ENCODE measurements at regions not wholly inside any gene's neighbourhood (a gene's known extent, or its start where the extent isn't known, plus 50 kb on each side); places are given as distances from the start of the nearest gene placed in this dataset.

- DNase-seq = no peak
Observed at GRCh38 chrX:57848857-57849256, 61.4 kb downstream of the ZXDA start.

- DNase-seq = no peak
Observed at GRCh38 chrX:57822818-57823217, 87.4 kb downstream of the ZXDA start.

- no peak for DNase-seq
Observed at GRCh38 chrX:57822398-57822797, 87.9 kb downstream of the ZXDA start.

GRCh38 chrX:57821703-57822387 lies 88.4 kb downstream of the ZXDA start:
- DNase-seq = peak; percentile 0

GRCh38 chrX:57817302-57817701 lies 93.0 kb downstream of the ZXDA start:
- DNase-seq = no peak

- DNase-seq = no peak
Observed at GRCh38 chrX:57772637-57773036, 92.6 kb upstream of the NLRP2B start.

GRCh38 chrX:57771689-57772088 lies 91.6 kb upstream of the NLRP2B start:
- DNase-seq = no peak

GRCh38 chrX:57752866-57753265 lies 72.8 kb upstream of the NLRP2B start:
- no peak for DNase-seq

- DNase-seq = no peak
Observed at GRCh38 chrX:57741107-57741506, 61.0 kb upstream of the NLRP2B start.

- no peak for DNase-seq
Observed at GRCh38 chrX:57737881-57738280, 57.8 kb upstream of the NLRP2B start.
